CD4-positive, alpha-beta T cell treated with Interleukin-15 for 4 hours (primary cell): ENCODE measurements at regions not wholly inside any gene's neighbourhood (a gene's known extent, or its start where the extent isn't known, plus 50 kb on each side); places are given as distances from the start of the nearest gene placed in this dataset.

ENCODE experiments used
- DNase-seq: peaks from one replicate; pipeline ENCODE4 v3.0.0-alpha.2; 2020; ENCODE audit warnings: low spot score

DNA sequence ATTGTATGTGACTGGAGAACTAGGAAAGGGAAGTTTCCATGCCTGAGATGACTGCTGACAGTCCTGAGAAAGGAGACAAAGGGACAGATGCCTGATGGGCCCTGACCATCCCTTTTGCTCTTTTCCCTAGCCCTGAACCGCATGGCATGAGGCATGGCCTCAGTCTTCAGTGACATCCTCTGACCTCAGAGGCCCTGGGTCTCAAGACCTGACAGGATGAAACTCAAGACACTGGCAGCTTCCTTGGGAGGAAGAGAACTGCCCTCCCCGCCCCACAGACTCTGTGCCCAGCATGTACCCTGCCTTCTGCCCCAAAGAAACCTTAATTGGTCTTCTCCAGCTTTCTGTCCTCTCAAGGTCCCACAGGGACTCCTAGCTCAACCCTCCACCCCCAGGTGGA is 444.1 kb downstream of the SOX6 start:
- DNase-seq, result no peak

GRCh38 chr11:15912825-15913224 is 443.5 kb downstream of the SOX6 start:
- DNase-seq, result no peak

DNA sequence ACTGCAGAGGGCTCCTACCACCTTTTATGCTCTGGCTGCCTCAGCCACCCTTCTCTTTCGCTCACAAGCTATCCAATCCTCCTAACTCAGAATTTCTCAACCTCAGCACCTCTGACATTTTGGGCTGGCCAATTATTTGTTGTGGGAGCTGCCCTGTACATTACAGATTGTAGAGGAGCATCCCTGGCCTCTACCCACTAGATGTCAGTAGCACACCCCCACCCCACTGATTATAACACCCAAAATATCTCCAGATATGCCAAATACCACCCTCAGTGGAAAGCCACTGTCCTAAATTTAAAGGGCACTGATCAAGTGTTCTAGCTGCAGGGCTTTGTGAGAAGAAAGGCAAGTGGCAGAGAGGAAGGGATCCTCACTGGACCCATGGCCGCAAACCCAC is 443.1 kb downstream of the SOX6 start:
- no peak for DNase-seq
